Karpas-422 (cell line): ENCODE measurements at regions not wholly inside any gene's neighbourhood (a gene's known extent, or its start where the extent isn't known, plus 50 kb on each side); places are given as distances from the start of the nearest gene placed in this dataset.

Experiments
- DNase-seq: peaks from one replicate; pipeline ENCODE4 v3.0.0-alpha.2; 2015
- H2AFZ ChIP-seq: fragments of 200-600 bp; sonication (generic); 2 replicates; pipeline ENCODE4 v1.6.1; 2014; ENCODE audit warnings: antibody characterized with exemption, low read length, mixed read lengths
- H3K27ac ChIP-seq: fragments of 200-600 bp; sonication (generic); 2 replicates; pipeline ENCODE4 v1.5.1; 2014; ENCODE audit warnings: mild to moderate bottlenecking, low read length, moderate library complexity
- H3K27me3 ChIP-seq: fragments of 200-600 bp; sonication (generic); 2 replicates; pipeline ENCODE4 v1.6.1; 2014; ENCODE audit warnings: low read length, mixed read lengths
- H3K36me3 ChIP-seq: fragments of 200-600 bp; sonication (generic); 2 replicates; pipeline ENCODE4 v1.6.1; 2014; ENCODE audit warnings: low read length, mixed read lengths; ENCODE audit not compliant: insufficient read depth
- H3K4me1 ChIP-seq: fragments of 200-600 bp; sonication (generic); 2 replicates; pipeline ENCODE4 v1.6.1; 2014; ENCODE audit warnings: mild to moderate bottlenecking, low read length, mixed read lengths
- H3K4me2 ChIP-seq: fragments of 200-600 bp; sonication (generic); 2 replicates; pipeline ENCODE4 v1.6.1; 2014; ENCODE audit warnings: low read length, low read depth, mild to moderate bottlenecking; ENCODE audit not compliant: poor library complexity, severe bottlenecking
- H3K4me3 ChIP-seq: fragments of 200-600 bp; sonication (generic); 2 replicates; pipeline ENCODE4 v1.5.1; 2014; ENCODE audit warnings: mild to moderate bottlenecking, antibody characterized with exemption, low read length, mixed read lengths
- H3K79me2 ChIP-seq: fragments of 200-600 bp; sonication (generic); 2 replicates; pipeline ENCODE4 v1.6.1; 2014; ENCODE audit warnings: mild to moderate bottlenecking, low read length, mixed read lengths
- H3K9ac ChIP-seq: fragments of 200-600 bp; sonication (generic); 2 replicates; pipeline ENCODE4 v1.6.0; 2014; ENCODE audit warnings: low read length
- H3K9me2 ChIP-seq: fragments of 200-600 bp; sonication (generic), shearing (Covaris generic); replicated peaks from 2 replicates; pipeline ENCODE4 v1.6.0; 2014; ENCODE audit warnings: mild to moderate bottlenecking, low read length, moderate library complexity; ENCODE audit not compliant: insufficient read depth
- H3K9me3 ChIP-seq: fragments of 300-700, 200-600 bp; sonication (generic); 2 replicates; pipeline ENCODE4 v1.6.1; 2014; ENCODE audit warnings: low read length, mixed read lengths
- H4K20me1 ChIP-seq: fragments of 200-600 bp; sonication (generic); 2 replicates; pipeline ENCODE4 v1.6.1; 2014; ENCODE audit warnings: mild to moderate bottlenecking, antibody characterized with exemption, low read length, low read depth; ENCODE audit not compliant: insufficient read depth

GRCh38 chr10:55051515-55051914 lies 250.5 kb upstream of the PCDH15 start:
- Histone ChIP-seq H3K4me2 (no peak overlapping the region), H3K4me1 (no peaks in the 10 kb centered on the region), H3K4me3 (no peak overlapping the region), H3K79me2 (no peaks in the 10 kb centered on the region), H3K36me3 (no peaks in the 10 kb centered on the region), H3K27ac (no peak overlapping the region), H3K27me3 (no peaks in the 10 kb centered on the region), H2AFZ (no peak overlapping the region), H3K9me2 (no peaks in the 10 kb centered on the region), H3K9me3 (peaks cover 47% of the 10 kb centered on the region), H4K20me1 (no peaks in the 10 kb centered on the region), H3K9ac (no peak overlapping the region)
- no peak for DNase-seq

GRCh38 chr10:55048830-55049498 lies 247.9 kb upstream of the PCDH15 start:
- peaks cover 41% of the 10 kb centered on the region for H3K9me3 ChIP-seq
- no peak overlapping the region for H3K4me2 ChIP-seq
- H3K27me3 ChIP-seq: no peaks in the 10 kb centered on the region
- no peaks in the 10 kb centered on the region for H4K20me1 ChIP-seq
- H2AFZ ChIP-seq: no peak overlapping the region
- H3K4me1 ChIP-seq: no peaks in the 10 kb centered on the region
- no peak overlapping the region for H3K4me3 ChIP-seq
- no peak overlapping the region for H3K9ac ChIP-seq
- H3K79me2 ChIP-seq: no peaks in the 10 kb centered on the region
- H3K36me3 ChIP-seq: no peaks in the 10 kb centered on the region
- H3K9me2 ChIP-seq: no peaks in the 10 kb centered on the region
- DNase-seq: no peak
- no peak overlapping the region for H3K27ac ChIP-seq

GRCh38 chr10:55043540-55043939 lies 242.5 kb upstream of the PCDH15 start:
- Histone ChIP-seq H3K4me2 (no peak overlapping the region), H3K4me1 (no peaks in the 10 kb centered on the region), H4K20me1 (no peaks in the 10 kb centered on the region), H3K9me3 (peaks cover 51% of the 10 kb centered on the region), H3K27me3 (no peaks in the 10 kb centered on the region), H3K27ac (no peak overlapping the region), H3K9ac (no peak overlapping the region), H2AFZ (no peak overlapping the region), H3K79me2 (no peaks in the 10 kb centered on the region), H3K9me2 (no peaks in the 10 kb centered on the region), H3K36me3 (no peaks in the 10 kb centered on the region), H3K4me3 (no peak overlapping the region)
- DNase-seq: no peak

GRCh38 chr10:55033061-55033460 lies 232.0 kb upstream of the PCDH15 start:
- Histone ChIP-seq H3K27me3 (no peaks in the 10 kb centered on the region), H3K27ac (no peak overlapping the region), H4K20me1 (no peaks in the 10 kb centered on the region), H3K4me3 (no peak overlapping the region), H3K4me1 (no peaks in the 10 kb centered on the region), H3K4me2 (no peak overlapping the region), H2AFZ (no peak overlapping the region), H3K9me3 (peaks cover 31% of the 10 kb centered on the region), H3K9ac (no peak overlapping the region), H3K79me2 (no peaks in the 10 kb centered on the region), H3K9me2 (no peaks in the 10 kb centered on the region), H3K36me3 (no peaks in the 10 kb centered on the region)
- no peak for DNase-seq

GRCh38 chr10:55024713-55025112 lies 223.7 kb upstream of the PCDH15 start:
- H3K4me1 ChIP-seq: no peaks in the 10 kb centered on the region
- H3K27me3 ChIP-seq: no peaks in the 10 kb centered on the region
- H3K9ac ChIP-seq: no peak overlapping the region
- no peak overlapping the region for H3K27ac ChIP-seq
- H3K9me2 ChIP-seq: no peaks in the 10 kb centered on the region
- no peak overlapping the region for H2AFZ ChIP-seq
- no peaks in the 10 kb centered on the region for H3K36me3 ChIP-seq
- no peak overlapping the region for H3K4me2 ChIP-seq
- no peak for DNase-seq
- H3K4me3 ChIP-seq: no peak overlapping the region
- no peaks in the 10 kb centered on the region for H3K79me2 ChIP-seq
- no peaks in the 10 kb centered on the region for H4K20me1 ChIP-seq
- H3K9me3 ChIP-seq: peaks cover 26% of the 10 kb centered on the region

GRCh38 chr10:55019439-55019838 lies 218.4 kb upstream of the PCDH15 start:
- Histone ChIP-seq H3K4me1 (no peaks in the 10 kb centered on the region), H3K4me2 (no peak overlapping the region), H3K27ac (no peak overlapping the region), H3K27me3 (no peaks in the 10 kb centered on the region), H3K9me3 (peaks cover 16% of the 10 kb centered on the region), H4K20me1 (no peaks in the 10 kb centered on the region), H3K9ac (no peak overlapping the region), H3K79me2 (no peaks in the 10 kb centered on the region), H3K36me3 (no peaks in the 10 kb centered on the region), H3K9me2 (no peaks in the 10 kb centered on the region), H3K4me3 (no peak overlapping the region), H2AFZ (no peak overlapping the region)
- DNase-seq: no peak

- Histone ChIP-seq H3K27me3 (no peaks in the 10 kb centered on the region), H3K4me1 (no peaks in the 10 kb centered on the region), H3K36me3 (no peaks in the 10 kb centered on the region), H3K79me2 (no peaks in the 10 kb centered on the region), H3K9me2 (no peaks in the 10 kb centered on the region), H3K27ac (no peak overlapping the region), H4K20me1 (no peaks in the 10 kb centered on the region), H3K9me3 (peaks cover 11% of the 10 kb centered on the region), H2AFZ (no peak overlapping the region), H3K4me3 (no peak overlapping the region), H3K9ac (no peak overlapping the region), H3K4me2 (no peak overlapping the region)
- DNase-seq: no peak
Measured at GRCh38 chr10:55013318-55013717, 212.3 kb upstream of the PCDH15 start.

GRCh38 chr10:55002420-55002819 lies 201.4 kb upstream of the PCDH15 start:
- H4K20me1 ChIP-seq: no peaks in the 10 kb centered on the region
- H3K9me2 ChIP-seq: no peaks in the 10 kb centered on the region
- DNase-seq: no peak
- no peaks in the 10 kb centered on the region for H3K4me1 ChIP-seq
- no peak overlapping the region for H3K4me3 ChIP-seq
- H3K9ac ChIP-seq: no peak overlapping the region
- H3K27me3 ChIP-seq: no peaks in the 10 kb centered on the region
- H3K36me3 ChIP-seq: no peaks in the 10 kb centered on the region
- H3K79me2 ChIP-seq: no peaks in the 10 kb centered on the region
- H3K4me2 ChIP-seq: no peak overlapping the region
- H3K9me3 ChIP-seq: peaks cover 16% of the 10 kb centered on the region; the same call in 1 of the 2 replicates
- H2AFZ ChIP-seq: no peak overlapping the region
- H3K27ac ChIP-seq: no peak overlapping the region
